Ishikawa (cell line): ENCODE measurements at regions not wholly inside any gene's neighbourhood (a gene's known extent, or its start where the extent isn't known, plus 50 kb on each side); places are given as distances from the start of the nearest gene placed in this dataset.

Source experiments
- EP300 ChIP-seq: IDR thresholded peaks from 2 replicates; pipeline ENCODE4 v1.6.1; 2012; ENCODE audit warnings: borderline replicate concordance
- FOXM1 ChIP-seq: IDR thresholded peaks from 2 replicates; pipeline ENCODE4 v1.6.1; 2012; ENCODE audit warnings: low read depth, borderline replicate concordance
- NFIC ChIP-seq: IDR thresholded peaks from 2 replicates; pipeline ENCODE4 v1.6.1; 2012
- RAD21 ChIP-seq: IDR thresholded peaks from 2 replicates; pipeline ENCODE4 v1.6.1; 2012; ENCODE audit warnings: low read depth
- TCF12 ChIP-seq: IDR thresholded peaks from 2 replicates; pipeline ENCODE4 v1.6.1; 2012; ENCODE audit warnings: low read depth
- ZBTB7A ChIP-seq: IDR thresholded peaks from 2 replicates; pipeline ENCODE4 v1.6.1; 2012; ENCODE audit warnings: low read depth
- TF ChIP-seq, protein P1 (sequence below): IDR thresholded peaks from 2 replicates; pipeline ENCODE4 v1.6.1; 2012
- TF ChIP-seq, protein P2 (sequence below): IDR thresholded peaks from 2 replicates; pipeline ENCODE4 v1.6.1; 2012
- TF ChIP-seq, protein P3 (sequence below): IDR thresholded peaks from 2 replicates; pipeline ENCODE4 v1.6.1; 2012; ENCODE audit warnings: low read depth, mild to moderate bottlenecking

- TF ChIP-seq, protein P1, sequence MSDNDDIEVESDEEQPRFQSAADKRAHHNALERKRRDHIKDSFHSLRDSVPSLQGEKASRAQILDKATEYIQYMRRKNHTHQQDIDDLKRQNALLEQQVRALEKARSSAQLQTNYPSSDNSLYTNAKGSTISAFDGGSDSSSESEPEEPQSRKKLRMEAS = no peak
- TF ChIP-seq, protein P2, sequence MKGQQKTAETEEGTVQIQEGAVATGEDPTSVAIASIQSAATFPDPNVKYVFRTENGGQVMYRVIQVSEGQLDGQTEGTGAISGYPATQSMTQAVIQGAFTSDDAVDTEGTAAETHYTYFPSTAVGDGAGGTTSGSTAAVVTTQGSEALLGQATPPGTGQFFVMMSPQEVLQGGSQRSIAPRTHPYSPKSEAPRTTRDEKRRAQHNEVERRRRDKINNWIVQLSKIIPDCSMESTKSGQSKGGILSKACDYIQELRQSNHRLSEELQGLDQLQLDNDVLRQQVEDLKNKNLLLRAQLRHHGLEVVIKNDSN = peak; percentile 24; the same call in 1 of the 2 replicates
- TF ChIP-seq FOXM1 = no peak
- TF ChIP-seq TCF12 = no peak; the same call in 1 of the 2 replicates
- peak; percentile 92 for TF ChIP-seq RAD21
- no peak for TF ChIP-seq EP300
- TF ChIP-seq, protein P3, sequence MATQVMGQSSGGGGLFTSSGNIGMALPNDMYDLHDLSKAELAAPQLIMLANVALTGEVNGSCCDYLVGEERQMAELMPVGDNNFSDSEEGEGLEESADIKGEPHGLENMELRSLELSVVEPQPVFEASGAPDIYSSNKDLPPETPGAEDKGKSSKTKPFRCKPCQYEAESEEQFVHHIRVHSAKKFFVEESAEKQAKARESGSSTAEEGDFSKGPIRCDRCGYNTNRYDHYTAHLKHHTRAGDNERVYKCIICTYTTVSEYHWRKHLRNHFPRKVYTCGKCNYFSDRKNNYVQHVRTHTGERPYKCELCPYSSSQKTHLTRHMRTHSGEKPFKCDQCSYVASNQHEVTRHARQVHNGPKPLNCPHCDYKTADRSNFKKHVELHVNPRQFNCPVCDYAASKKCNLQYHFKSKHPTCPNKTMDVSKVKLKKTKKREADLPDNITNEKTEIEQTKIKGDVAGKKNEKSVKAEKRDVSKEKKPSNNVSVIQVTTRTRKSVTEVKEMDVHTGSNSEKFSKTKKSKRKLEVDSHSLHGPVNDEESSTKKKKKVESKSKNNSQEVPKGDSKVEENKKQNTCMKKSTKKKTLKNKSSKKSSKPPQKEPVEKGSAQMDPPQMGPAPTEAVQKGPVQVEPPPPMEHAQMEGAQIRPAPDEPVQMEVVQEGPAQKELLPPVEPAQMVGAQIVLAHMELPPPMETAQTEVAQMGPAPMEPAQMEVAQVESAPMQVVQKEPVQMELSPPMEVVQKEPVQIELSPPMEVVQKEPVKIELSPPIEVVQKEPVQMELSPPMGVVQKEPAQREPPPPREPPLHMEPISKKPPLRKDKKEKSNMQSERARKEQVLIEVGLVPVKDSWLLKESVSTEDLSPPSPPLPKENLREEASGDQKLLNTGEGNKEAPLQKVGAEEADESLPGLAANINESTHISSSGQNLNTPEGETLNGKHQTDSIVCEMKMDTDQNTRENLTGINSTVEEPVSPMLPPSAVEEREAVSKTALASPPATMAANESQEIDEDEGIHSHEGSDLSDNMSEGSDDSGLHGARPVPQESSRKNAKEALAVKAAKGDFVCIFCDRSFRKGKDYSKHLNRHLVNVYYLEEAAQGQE = no peak
- TF ChIP-seq ZBTB7A = no peak
- no peak for TF ChIP-seq NFIC
Observed at GRCh38 chr1:29379443-29380073, 143.2 kb downstream of the PTPRU start.
